CD4-positive, alpha-beta T cell treated with Interleukin-21 for 1 hour (primary cell): ENCODE measurements at regions not wholly inside any gene's neighbourhood (a gene's known extent, or its start where the extent isn't known, plus 50 kb on each side); places are given as distances from the start of the nearest gene placed in this dataset.

Source experiments
- DNase-seq: peaks from one replicate; pipeline ENCODE4 v3.0.0-alpha.2; 2020

GRCh38 chr10:113261161-113261560, 291.7 kb upstream of the HABP2 start:
- no peak for DNase-seq

GRCh38 chr10:113261611-113262091, 291.2 kb upstream of the HABP2 start:
- DNase-seq, result no peak

- DNase-seq, result no peak
These were observed 289.8 kb upstream of the HABP2 start for GRCh38 chr10:113263056-113263455.

GRCh38 chr10:113264333-113265131, 288.3 kb upstream of the HABP2 start:
- DNase-seq, result no peak

- DNase-seq, result no peak
These were observed 286.7 kb upstream of the HABP2 start for GRCh38 chr10:113266147-113266546.

GRCh38 chr10:113267619-113268562, 285.0 kb upstream of the HABP2 start:
- DNase-seq, result no peak

- DNase-seq, result no peak
These were observed 283.5 kb upstream of the HABP2 start for GRCh38 chr10:113269333-113269732.

GRCh38 chr10:113272511-113272910, 280.3 kb upstream of the HABP2 start:
- DNase-seq, result no peak

- no peak for DNase-seq
These were observed 279.4 kb upstream of the HABP2 start for GRCh38 chr10:113273181-113274163.

- no peak for DNase-seq
These were observed 278.6 kb upstream of the HABP2 start for GRCh38 chr10:113274176-113274829.

- no peak for DNase-seq
These were observed 274.6 kb upstream of the HABP2 start for GRCh38 chr10:113278221-113278620.

GRCh38 chr10:113278664-113279063, 274.2 kb upstream of the HABP2 start:
- no peak for DNase-seq

GRCh38 chr10:113279262-113279661, 273.6 kb upstream of the HABP2 start:
- no peak for DNase-seq

GRCh38 chr10:113282564-113282963, 270.3 kb upstream of the HABP2 start:
- DNase-seq, result no peak

GRCh38 chr10:113283189-113283588, 269.7 kb upstream of the HABP2 start:
- DNase-seq, result no peak

GRCh38 chr10:113284635-113285034, 268.2 kb upstream of the HABP2 start:
- DNase-seq, result no peak

GRCh38 chr10:113285305-113285704, 267.5 kb upstream of the HABP2 start:
- DNase-seq, result no peak

GRCh38 chr10:113287592-113287991, 265.3 kb upstream of the HABP2 start:
- no peak for DNase-seq

GRCh38 chr10:113290137-113290536, 262.7 kb upstream of the HABP2 start:
- DNase-seq, result no peak

GRCh38 chr10:113291413-113291812, 261.4 kb upstream of the HABP2 start:
- DNase-seq, result no peak

GRCh38 chr10:113292086-113292485, 260.8 kb upstream of the HABP2 start:
- no peak for DNase-seq

GRCh38 chr10:113292743-113293142, 260.1 kb upstream of the HABP2 start:
- no peak for DNase-seq
